Transverse colon (tissue), 3 donors: ENCODE measurements at regions not wholly inside any gene's neighbourhood (a gene's known extent, or its start where the extent isn't known, plus 50 kb on each side); places are given as distances from the start of the nearest gene placed in this dataset.

ENCODE experiments used
- EP300 ChIP-seq: sonication (generic); formaldehyde crosslinking; IDR thresholded peaks from one replicate; pipeline ENCODE4 v1.6.1; 2017; ENCODE audit warnings: antibody characterized with exemption, low read depth
- TF ChIP-seq, protein P1 (sequence below), 5 experiments: fragments of 200-600 bp in 3 of 5; fragments of 450-650 bp in 2 of 5; sonication (generic) in 3 of 5; IDR thresholded peaks; 1 replicate in 2 of 5; 2 replicates in 3 of 5; pipeline ENCODE4 v1.5.1; 2016 to 2017; ENCODE audit warnings: antibody characterized with exemption in 5 of 5, inconsistent platforms in 3 of 5, mild to moderate bottlenecking in 2 of 5, moderate library complexity in 1 of 5

DNA sequence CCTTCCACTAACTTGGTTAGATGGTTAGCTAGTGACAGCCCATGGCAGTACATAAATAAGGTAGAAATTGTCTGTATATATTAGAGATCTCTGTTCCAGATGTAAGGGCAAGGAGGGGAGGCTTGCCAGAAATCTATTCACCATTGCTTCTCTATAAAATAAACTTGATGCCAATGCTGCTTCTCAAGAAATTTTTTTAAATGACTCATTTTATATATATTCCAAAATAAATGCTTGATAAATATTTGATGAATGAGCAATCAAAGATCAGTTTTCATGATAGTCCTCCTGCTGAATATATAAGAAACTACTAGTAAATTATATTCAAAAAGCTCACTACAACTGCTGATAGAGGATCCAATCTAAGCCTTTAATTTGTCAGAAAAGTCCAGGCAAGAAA lies 710.6 kb upstream of the CCDC179 start:
- TF ChIP-seq, protein P1, sequence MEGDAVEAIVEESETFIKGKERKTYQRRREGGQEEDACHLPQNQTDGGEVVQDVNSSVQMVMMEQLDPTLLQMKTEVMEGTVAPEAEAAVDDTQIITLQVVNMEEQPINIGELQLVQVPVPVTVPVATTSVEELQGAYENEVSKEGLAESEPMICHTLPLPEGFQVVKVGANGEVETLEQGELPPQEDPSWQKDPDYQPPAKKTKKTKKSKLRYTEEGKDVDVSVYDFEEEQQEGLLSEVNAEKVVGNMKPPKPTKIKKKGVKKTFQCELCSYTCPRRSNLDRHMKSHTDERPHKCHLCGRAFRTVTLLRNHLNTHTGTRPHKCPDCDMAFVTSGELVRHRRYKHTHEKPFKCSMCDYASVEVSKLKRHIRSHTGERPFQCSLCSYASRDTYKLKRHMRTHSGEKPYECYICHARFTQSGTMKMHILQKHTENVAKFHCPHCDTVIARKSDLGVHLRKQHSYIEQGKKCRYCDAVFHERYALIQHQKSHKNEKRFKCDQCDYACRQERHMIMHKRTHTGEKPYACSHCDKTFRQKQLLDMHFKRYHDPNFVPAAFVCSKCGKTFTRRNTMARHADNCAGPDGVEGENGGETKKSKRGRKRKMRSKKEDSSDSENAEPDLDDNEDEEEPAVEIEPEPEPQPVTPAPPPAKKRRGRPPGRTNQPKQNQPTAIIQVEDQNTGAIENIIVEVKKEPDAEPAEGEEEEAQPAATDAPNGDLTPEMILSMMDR (IDR thresholded peaks at IDR 0.05) = no peak
- no peak for TF ChIP-seq EP300
